Activated CD4-positive, alpha-beta T cell treated with anti-CD3 and anti-CD28 coated beads, Interleukin-2, amount 10 ng/mL, durations not matched to agents 7 days and 5 days (primary cell): ENCODE measurements at regions not wholly inside any gene's neighbourhood (a gene's known extent, or its start where the extent isn't known, plus 50 kb on each side); places are given as distances from the start of the nearest gene placed in this dataset.

Experiments used
- CTCF ChIA-PET: fragments of 350-600 bp; sonication (Branson Sonifier 250); formaldehyde crosslinking; loops from one replicate; lab custom pipeline; 2021; ENCODE audit warnings: antibody characterized with exemption; lab: Charles Lee
- POLR2A ChIA-PET: fragments of 350-600 bp; sonication (Branson Sonifier 250); formaldehyde crosslinking; loops from one replicate; lab custom pipeline; 2021; ENCODE audit warnings: antibody characterized with exemption; lab: Charles Lee
- DNase-seq: peaks from one replicate; pipeline ENCODE4 v3.0.0-alpha.2; 2020
- H3K27ac Mint-ChIP-seq: one replicate; pipeline ENCODE4 v1.8.0; 2021; ENCODE audit warnings: mild to moderate bottlenecking, moderate library complexity, mixed read lengths
- H3K27me3 Mint-ChIP-seq: one replicate; pipeline ENCODE4 v1.8.0; 2021; ENCODE audit warnings: mixed read lengths
- H3K36me3 Mint-ChIP-seq: one replicate; pipeline ENCODE4 v1.8.0; 2021; ENCODE audit warnings: low read depth, mixed read lengths
- H3K4me1 Mint-ChIP-seq: one replicate; pipeline ENCODE4 v1.8.0; 2021; ENCODE audit warnings: mixed read lengths
- H3K4me3 Mint-ChIP-seq: one replicate; pipeline ENCODE4 v1.8.0; 2021; ENCODE audit warnings: mild to moderate bottlenecking, moderate library complexity, mixed read lengths
- H3K9me3 Mint-ChIP-seq: one replicate; pipeline ENCODE4 v1.8.0; 2021; ENCODE audit warnings: mixed read lengths

DNA sequence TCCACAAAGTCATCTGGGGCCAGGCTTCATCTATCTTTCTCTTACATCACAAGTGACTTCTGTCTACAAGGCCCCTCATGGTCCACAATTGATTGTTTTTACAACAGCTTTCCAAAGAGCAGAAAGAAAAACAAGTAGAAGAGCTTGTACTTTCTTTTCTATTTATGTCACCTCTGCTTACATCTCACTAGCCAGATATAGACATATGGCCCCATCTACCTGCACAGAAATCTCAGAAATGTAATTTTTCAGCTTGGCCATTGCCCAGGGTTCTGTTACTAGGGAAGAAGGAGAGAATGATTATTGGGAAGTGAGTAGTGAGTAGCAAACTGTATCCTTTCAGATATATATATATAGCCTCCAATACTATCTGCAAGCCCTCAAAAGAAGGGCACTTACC is 210.5 kb upstream of the PLEKHG7 start:
- no peak overlapping the region for H3K27ac Mint-ChIP-seq
- no peak for DNase-seq
- CTCF ChIA-PET: interaction anchor here (0.6 to 4.2 kb wide), 3 partner anchors 12 to 370 kb away, joined by 3 to 30 read pairs (median 3); no protein-coding TSS in a partner anchor

DNA sequence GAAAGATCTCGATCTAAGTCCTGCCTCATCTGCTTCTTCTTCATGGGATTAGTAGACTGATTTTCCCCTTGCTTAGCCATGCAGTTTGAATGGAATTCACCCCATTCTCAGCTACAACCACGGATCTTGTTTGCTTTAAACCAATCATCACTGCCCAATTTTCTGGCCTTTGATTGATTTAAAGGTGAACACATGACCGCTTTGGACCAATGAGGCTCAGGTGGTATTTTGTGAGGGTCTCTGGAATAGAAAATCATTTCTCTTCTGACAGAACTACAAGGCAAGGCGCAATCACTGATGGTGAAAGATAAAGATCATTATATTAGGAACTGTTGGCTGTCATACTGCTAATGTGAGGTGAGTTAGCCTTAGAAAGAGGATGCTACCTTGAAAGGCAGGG is 213.0 kb upstream of the PLEKHG7 start:
- ChIA-PET POLR2A (no interaction called here), CTCF (no interaction called here)
- peaks cover 15% of the 10 kb centered on the region for H3K9me3 Mint-ChIP-seq
- DNase-seq: no peak
- no peak overlapping the region for H3K27ac Mint-ChIP-seq
- H3K4me3 Mint-ChIP-seq: no peak overlapping the region
- H3K27me3 Mint-ChIP-seq: no peaks in the 10 kb centered on the region
- H3K4me1 Mint-ChIP-seq: peaks cover 10% of the 10 kb centered on the region
- H3K36me3 Mint-ChIP-seq: peaks cover 7% of the 10 kb centered on the region

More for the DNA sequence above, 210.5 kb upstream of the PLEKHG7 start:
- H3K4me3 Mint-ChIP-seq: no peak overlapping the region
- peaks cover 4% of the 10 kb centered on the region for H3K4me1 Mint-ChIP-seq
- H3K27me3 Mint-ChIP-seq: no peaks in the 10 kb centered on the region
- peaks cover 7% of the 10 kb centered on the region for H3K36me3 Mint-ChIP-seq
- peaks cover 19% of the 10 kb centered on the region for H3K9me3 Mint-ChIP-seq
- POLR2A ChIA-PET: interaction anchor here (0.6 kb wide), 1 partner anchor 732 kb away, joined by 4 read pairs; no protein-coding TSS in a partner anchor

DNA sequence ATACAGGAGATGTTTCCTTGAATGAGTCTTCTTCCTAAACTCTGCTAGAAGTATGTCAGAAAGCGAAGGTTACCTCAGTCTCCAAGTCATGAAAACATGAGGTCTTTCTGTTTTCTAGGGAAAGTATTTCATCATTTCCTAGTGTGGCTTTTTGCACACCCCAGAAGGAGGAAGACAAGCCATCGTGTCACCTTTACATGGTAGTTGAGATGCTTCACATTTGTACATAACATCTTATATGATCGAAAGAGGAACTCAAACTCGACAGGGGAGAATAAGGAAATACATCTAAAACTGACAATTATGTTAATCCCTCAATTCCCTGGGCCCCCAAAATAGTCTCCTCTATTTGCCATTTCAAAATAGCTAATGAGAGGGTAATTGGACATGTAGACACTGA is 214.1 kb upstream of the PLEKHG7 start:
- H3K27ac Mint-ChIP-seq: no peak overlapping the region
- no peak overlapping the region for H3K4me3 Mint-ChIP-seq
- H3K36me3 Mint-ChIP-seq: peaks cover 5% of the 10 kb centered on the region
- DNase-seq: no peak
- H3K4me1 Mint-ChIP-seq: peaks cover 8% of the 10 kb centered on the region
- H3K9me3 Mint-ChIP-seq: peaks cover 10% of the 10 kb centered on the region
- POLR2A ChIA-PET: no interaction called here
- H3K27me3 Mint-ChIP-seq: no peaks in the 10 kb centered on the region
- CTCF ChIA-PET: interaction anchor here (1.0 kb wide), 1 partner anchor 18 kb away, joined by 3 read pairs; no protein-coding TSS in a partner anchor

DNA sequence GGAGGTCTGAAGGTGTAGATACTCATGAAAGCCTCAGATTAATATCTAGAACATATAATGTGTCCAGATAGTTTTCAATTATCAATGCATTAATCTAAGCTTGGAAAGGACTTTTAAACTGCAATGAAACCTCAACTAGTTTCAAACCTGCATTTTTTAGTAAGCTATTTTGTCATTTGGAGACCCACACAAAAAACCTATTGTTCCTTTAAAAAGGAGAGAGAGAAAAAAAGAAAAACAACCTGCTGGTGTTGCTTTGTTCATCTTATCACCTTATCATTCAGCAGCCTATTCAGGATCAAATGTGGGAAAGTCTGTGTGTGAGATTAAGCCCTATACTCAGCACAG is 215.7 kb upstream of the PLEKHG7 start:
- ChIA-PET POLR2A (no interaction called here), CTCF (interaction anchor here (0.9 to 1.8 kb wide), 4 partner anchors 11 to 95 kb away, joined by 3 to 5 read pairs (median 3); no protein-coding TSS in a partner anchor)
- no peak for DNase-seq
- Mint-ChIP-seq H3K27ac (no peak overlapping the region), H3K4me1 (peaks cover 6% of the 10 kb centered on the region), H3K4me3 (no peak overlapping the region), H3K36me3 (peaks cover 2% of the 10 kb centered on the region), H3K27me3 (no peaks in the 10 kb centered on the region), H3K9me3 (peaks cover 7% of the 10 kb centered on the region)

DNA sequence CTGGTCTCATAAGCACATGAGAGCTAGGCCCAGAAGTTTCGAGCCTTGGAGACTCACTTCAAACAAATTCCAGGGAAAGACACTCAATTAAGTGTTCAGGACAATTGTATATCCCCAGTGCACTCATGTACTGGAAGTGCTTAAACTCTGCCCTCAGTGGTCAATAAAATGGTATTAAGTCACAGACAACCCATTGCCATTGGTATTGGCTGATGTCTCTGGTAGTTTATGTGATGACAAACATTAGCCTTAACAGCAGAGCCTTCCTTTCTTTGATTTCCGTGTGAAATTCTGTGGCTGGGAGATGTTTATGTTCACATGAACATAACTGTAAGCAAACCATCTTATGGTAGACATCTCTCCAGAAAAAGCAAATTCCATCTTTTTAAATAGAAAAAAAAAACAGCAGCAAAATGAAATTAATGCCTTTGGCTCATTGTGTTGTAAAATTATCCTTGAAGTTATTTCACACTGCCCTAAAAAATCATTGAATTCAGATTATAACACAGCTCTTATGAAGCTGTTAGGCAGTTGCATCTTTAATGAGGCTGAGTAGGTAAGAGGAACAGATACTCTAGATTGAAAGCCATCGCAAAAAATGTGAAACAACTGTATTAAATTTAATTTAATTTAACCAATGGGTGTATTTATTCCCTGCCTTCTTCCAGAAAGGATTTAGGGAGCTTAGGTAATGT is 216.2 kb upstream of the PLEKHG7 start:
- no peak overlapping the region for H3K4me3 Mint-ChIP-seq
- no peak for DNase-seq
- H3K4me1 Mint-ChIP-seq: peaks cover 6% of the 10 kb centered on the region
- H3K27ac Mint-ChIP-seq: no peak overlapping the region
- H3K36me3 Mint-ChIP-seq: peaks cover under 1% of the 10 kb centered on the region
- peaks cover 6% of the 10 kb centered on the region for H3K9me3 Mint-ChIP-seq
- no peaks in the 10 kb centered on the region for H3K27me3 Mint-ChIP-seq
- ChIA-PET CTCF (interaction anchor here (0.7 to 1.8 kb wide), 6 partner anchors 11 to 96 kb away, joined by 3 to 5 read pairs (median 3); no protein-coding TSS in a partner anchor), POLR2A (no interaction called here)

DNA sequence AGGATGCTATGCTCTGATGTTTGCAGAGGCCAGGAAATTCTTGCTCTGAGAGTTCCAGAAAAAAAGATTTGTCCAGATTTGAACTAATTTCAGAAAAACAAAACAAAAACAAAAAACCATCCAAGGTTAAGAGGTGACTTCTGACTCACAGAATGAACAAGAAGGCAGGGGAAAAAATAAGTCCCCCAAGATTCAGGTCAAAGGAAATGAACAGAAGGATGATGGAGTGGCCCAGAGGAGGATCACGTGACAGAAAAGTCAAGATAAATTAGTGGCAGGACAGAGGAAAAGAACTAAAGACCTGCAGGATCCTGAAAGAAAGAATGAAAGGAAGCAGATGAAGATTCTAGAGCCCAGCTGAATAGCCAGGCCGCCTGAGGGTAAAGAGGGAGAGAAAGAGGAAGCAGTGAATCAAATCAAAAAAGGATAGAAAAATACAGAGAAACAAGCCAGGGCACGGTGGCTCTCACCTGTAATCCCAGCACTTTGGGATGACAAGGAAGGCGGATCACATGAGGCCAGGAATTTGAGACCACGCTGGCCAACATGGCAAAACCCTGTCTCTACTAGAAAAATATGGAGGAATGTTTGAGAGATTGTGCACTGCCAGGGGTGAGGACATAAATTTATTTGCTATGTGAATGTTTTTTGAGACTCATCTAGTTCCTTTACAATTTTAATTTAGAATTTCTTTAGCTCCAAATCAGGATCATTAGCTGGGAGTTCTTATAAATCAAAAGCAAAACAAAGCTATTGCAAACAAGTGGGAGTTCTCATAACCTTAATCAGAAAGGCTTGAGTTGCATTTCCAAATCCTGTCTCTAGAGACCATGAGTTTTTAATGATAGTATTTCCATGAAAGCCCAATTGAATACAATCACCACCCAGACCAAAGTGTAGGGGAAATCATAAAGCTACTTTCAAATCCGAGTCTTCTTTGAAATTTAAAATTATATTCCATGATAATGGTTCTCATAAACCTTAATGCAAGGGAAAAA is 217.1 kb upstream of the PLEKHG7 start:
- CTCF ChIA-PET: interaction anchor here (0.6 to 1.8 kb wide), 4 partner anchors 9 to 17 kb away, joined by 3 to 5 read pairs (median 3); no protein-coding TSS in a partner anchor
- Mint-ChIP-seq H3K9me3 (peaks cover 5% of the 10 kb centered on the region), H3K4me1 (peaks cover 6% of the 10 kb centered on the region), H3K27ac (no peak overlapping the region), H3K36me3 (peaks cover 3% of the 10 kb centered on the region), H3K27me3 (no peaks in the 10 kb centered on the region), H3K4me3 (no peak overlapping the region)
- DNase-seq: no peak
- POLR2A ChIA-PET: no interaction called here

DNA sequence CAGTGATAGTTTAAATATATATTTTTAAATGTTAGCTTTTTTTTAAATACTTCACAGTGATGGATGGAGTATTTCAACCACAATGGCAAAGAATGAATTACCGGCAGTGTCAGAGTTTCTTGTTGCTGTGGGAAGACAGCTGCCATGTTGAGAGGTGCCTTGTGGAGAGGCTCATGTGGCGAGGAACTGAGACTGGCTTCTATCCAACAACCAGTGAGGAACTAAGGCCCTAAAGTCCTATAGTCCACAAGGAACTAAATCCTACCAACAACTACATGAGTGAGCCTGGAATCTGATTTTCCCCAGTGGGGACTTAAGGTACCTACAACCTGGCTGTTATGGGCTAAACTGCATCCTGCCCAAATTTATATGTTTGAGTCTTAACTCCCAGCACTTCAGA is 220.2 kb upstream of the PLEKHG7 start:
- H3K27ac Mint-ChIP-seq: no peak overlapping the region
- H3K36me3 Mint-ChIP-seq: peaks cover 4% of the 10 kb centered on the region
- POLR2A ChIA-PET: no interaction called here
- no peak overlapping the region for H3K4me3 Mint-ChIP-seq
- no peak for DNase-seq
- H3K9me3 Mint-ChIP-seq: peaks cover 5% of the 10 kb centered on the region
- no peaks in the 10 kb centered on the region for H3K27me3 Mint-ChIP-seq
- CTCF ChIA-PET: interaction anchor here (1.2 kb wide), 1 partner anchor 8 kb away, joined by 4 read pairs; no protein-coding TSS in a partner anchor
- peaks cover 6% of the 10 kb centered on the region for H3K4me1 Mint-ChIP-seq

DNA sequence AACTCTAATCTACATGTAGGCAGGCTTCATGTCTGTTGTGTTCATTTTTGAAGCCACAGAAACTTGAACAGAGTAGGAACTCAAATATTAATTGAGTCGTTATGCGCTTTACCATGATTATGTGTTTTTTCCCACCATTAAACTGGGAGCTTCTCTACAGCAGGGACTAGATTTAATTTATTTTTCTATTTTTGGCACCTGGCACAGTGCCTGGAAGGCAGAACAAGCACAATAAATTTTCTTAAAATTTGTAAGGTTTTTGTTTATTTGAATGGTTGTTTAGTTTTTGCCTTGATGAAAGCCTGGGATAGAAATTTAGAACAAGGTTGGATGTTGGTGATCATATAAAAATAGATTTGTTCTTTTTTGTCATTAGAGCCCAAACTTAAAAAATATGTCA is 221.7 kb upstream of the PLEKHG7 start:
- ChIA-PET CTCF (interaction anchor here (0.6 to 1.5 kb wide), 2 partner anchors 23 to 116 kb away, joined by 3 to 4 read pairs; no protein-coding TSS in a partner anchor), POLR2A (no interaction called here)
- H3K27me3 Mint-ChIP-seq: no peaks in the 10 kb centered on the region
- DNase-seq: no peak
- peaks cover 9% of the 10 kb centered on the region for H3K9me3 Mint-ChIP-seq
- H3K4me1 Mint-ChIP-seq: peaks cover 6% of the 10 kb centered on the region
- H3K4me3 Mint-ChIP-seq: no peak overlapping the region
- no peak overlapping the region for H3K27ac Mint-ChIP-seq
- H3K36me3 Mint-ChIP-seq: peaks cover 4% of the 10 kb centered on the region

DNA sequence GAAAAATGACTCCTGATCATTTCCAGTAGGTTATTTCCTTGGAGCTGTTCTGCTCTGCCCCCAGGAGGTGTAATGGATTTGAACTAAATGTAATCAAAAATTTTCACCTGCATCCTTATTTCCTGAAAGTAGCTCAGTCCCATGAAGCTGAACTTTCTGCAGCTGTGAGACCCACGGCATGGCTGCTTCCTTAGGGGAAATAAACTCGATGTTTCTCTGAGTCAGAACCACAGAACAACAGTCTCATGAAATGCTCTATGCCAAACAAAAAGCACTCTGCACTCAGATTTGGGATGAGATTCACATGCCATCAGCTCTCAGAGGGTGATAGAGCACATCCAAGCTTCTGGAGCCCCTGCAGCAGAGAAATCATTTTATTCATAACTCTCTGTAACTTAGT is 224.1 kb upstream of the PLEKHG7 start:
- no peaks in the 10 kb centered on the region for H3K27me3 Mint-ChIP-seq
- CTCF ChIA-PET: interaction anchor here (0.5 to 1.2 kb wide), 3 partner anchors 34 to 1045 kb away, joined by 3 read pairs; no protein-coding TSS in a partner anchor
- no peak overlapping the region for H3K27ac Mint-ChIP-seq
- POLR2A ChIA-PET: interaction anchor here (0.6 kb wide), 1 partner anchor 445 kb away, joined by 14 read pairs; no protein-coding TSS in a partner anchor
- H3K4me3 Mint-ChIP-seq: no peak overlapping the region
- DNase-seq: no peak
- peaks cover 4% of the 10 kb centered on the region for H3K36me3 Mint-ChIP-seq
- H3K9me3 Mint-ChIP-seq: peaks cover 14% of the 10 kb centered on the region
- no peaks in the 10 kb centered on the region for H3K4me1 Mint-ChIP-seq

DNA sequence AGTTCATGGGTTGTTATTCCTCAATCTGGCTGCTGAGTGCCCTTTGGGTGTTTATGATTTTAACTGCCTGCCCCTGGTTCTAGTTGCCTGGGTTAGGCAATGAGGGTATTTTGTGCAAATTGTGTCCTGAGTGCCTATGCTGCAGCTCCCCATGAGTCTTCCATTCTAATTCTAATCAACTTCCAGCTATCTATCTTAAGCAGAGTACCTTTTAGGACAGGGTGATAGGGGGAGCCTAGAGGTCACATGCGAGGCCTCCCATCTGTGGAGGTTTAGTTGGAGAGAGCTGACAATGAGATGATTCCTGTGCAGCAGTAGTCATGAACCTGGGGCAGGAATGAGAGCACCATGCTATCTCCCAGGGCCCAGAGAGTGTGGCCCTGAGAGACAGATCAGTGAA is 225.9 kb upstream of the PLEKHG7 start:
- POLR2A ChIA-PET: no interaction called here
- CTCF ChIA-PET: interaction anchor here (1.3 kb wide), 1 partner anchor 10 kb away, joined by 3 read pairs; no protein-coding TSS in a partner anchor
- no peak overlapping the region for H3K4me3 Mint-ChIP-seq
- H3K9me3 Mint-ChIP-seq: peaks cover 14% of the 10 kb centered on the region
- no peak overlapping the region for H3K27ac Mint-ChIP-seq
- DNase-seq: no peak
- no peaks in the 10 kb centered on the region for H3K4me1 Mint-ChIP-seq
- no peaks in the 10 kb centered on the region for H3K27me3 Mint-ChIP-seq
- peaks cover 4% of the 10 kb centered on the region for H3K36me3 Mint-ChIP-seq

DNA sequence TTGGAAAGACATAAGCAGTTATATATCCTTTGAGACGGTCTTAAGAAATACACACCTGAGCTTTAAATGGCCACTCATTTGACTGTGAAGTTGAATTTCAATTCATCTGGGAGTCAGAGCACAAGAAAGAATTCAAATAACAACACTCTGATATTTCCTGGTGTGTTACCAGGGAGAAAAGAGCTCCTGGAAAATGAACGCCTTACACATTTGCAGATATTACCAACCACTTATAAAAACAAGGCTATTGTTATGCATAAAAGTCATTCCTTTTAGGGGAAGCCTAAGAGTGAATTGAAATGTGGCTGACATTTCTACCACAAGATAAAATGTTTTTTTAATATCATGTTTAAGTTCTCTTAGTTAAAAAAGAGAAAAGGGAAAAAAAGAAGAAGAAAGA is 229.2 kb upstream of the PLEKHG7 start:
- Mint-ChIP-seq H3K27ac (no peak overlapping the region), H3K27me3 (no peaks in the 10 kb centered on the region), H3K4me3 (no peak overlapping the region), H3K4me1 (peaks cover 9% of the 10 kb centered on the region), H3K36me3 (no peaks in the 10 kb centered on the region), H3K9me3 (peaks cover 9% of the 10 kb centered on the region)
- ChIA-PET POLR2A (no interaction called here), CTCF (interaction anchor here (1.3 kb wide), 1 partner anchor 12 kb away, joined by 3 read pairs; no protein-coding TSS in a partner anchor)
- no peak for DNase-seq

DNA sequence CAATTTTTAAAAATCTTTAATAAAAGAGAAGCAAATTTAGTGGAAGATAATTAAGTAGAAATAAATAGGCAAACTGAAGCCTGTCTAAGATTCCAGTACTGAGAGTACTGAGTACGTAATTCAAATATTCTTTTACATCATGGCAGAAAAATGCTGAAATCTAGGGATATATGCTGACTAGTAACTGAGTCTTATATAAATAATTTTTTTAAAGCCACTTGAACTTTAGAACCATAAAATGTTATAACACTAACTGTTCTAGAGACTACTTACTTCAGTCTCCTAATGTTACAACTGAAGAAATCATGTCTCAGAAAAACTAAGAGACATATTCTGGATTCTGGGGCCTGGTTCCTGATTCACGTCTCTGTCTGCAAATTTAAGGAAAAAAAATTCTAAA is 230.6 kb upstream of the PLEKHG7 start:
- no peaks in the 10 kb centered on the region for H3K36me3 Mint-ChIP-seq
- H3K4me1 Mint-ChIP-seq: peaks cover 12% of the 10 kb centered on the region
- H3K9me3 Mint-ChIP-seq: peaks cover 9% of the 10 kb centered on the region
- CTCF ChIA-PET: no interaction called here
- POLR2A ChIA-PET: no interaction called here
- no peaks in the 10 kb centered on the region for H3K27me3 Mint-ChIP-seq
- no peak for DNase-seq
- H3K4me3 Mint-ChIP-seq: no peak overlapping the region
- H3K27ac Mint-ChIP-seq: no peak overlapping the region
